Fibroblast of skin of left biceps (primary cell): ENCODE measurements at regions not wholly inside any gene's neighbourhood (a gene's known extent, or its start where the extent isn't known, plus 50 kb on each side); places are given as distances from the start of the nearest gene placed in this dataset.
A peak's percentile ranks its signal among the peaks of the same experiment; 100 is the strongest.
"Not testable (repeated sequence)": the region's sequence is repeated elsewhere in the genome, so short reads cannot be mapped to it uniquely, and the experiment has no call there.

Experiments
- DNase-seq, 2 experiments: peaks; one replicate each; pipeline ENCODE4 v3.0.0-alpha.2; 2013; ENCODE audit warnings: low read depth in 2 of 2

DNA sequence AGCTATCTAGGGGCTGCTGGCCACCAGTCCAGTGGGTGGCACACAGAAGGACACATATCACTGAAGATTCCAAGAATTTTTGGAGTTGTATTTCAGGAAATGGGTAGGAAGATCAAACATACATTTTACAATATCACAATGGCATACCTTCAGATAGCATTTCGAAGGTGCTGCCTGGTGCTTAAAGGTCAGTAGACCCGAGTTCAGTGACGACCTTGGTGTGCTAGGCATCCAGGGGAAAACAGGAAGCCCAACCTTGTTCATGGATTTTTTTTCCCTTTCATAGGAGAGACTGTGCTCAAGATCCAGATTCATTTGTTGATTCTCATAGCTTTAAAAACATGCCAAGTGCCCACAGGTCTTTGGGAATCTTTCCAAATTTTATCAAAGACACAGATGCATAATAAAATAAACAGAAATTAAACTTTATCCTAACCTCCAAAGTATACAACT, 51.0 kb upstream of the RCBTB2 start:
- no peak for DNase-seq

- DNase-seq = no peak
Observed at GRCh38 chr13:48585456-48585840, 52.6 kb upstream of the RCBTB2 start.

- DNase-seq = no peak
Observed at GRCh38 chr13:48586591-48587103, 53.8 kb upstream of the RCBTB2 start.

- no peak for DNase-seq
Observed at GRCh38 chr13:48588120-48588519, 55.2 kb upstream of the RCBTB2 start.

- DNase-seq = no peak
Observed at GRCh38 chr13:48590141-48590901, 57.4 kb upstream of the RCBTB2 start.

DNA sequence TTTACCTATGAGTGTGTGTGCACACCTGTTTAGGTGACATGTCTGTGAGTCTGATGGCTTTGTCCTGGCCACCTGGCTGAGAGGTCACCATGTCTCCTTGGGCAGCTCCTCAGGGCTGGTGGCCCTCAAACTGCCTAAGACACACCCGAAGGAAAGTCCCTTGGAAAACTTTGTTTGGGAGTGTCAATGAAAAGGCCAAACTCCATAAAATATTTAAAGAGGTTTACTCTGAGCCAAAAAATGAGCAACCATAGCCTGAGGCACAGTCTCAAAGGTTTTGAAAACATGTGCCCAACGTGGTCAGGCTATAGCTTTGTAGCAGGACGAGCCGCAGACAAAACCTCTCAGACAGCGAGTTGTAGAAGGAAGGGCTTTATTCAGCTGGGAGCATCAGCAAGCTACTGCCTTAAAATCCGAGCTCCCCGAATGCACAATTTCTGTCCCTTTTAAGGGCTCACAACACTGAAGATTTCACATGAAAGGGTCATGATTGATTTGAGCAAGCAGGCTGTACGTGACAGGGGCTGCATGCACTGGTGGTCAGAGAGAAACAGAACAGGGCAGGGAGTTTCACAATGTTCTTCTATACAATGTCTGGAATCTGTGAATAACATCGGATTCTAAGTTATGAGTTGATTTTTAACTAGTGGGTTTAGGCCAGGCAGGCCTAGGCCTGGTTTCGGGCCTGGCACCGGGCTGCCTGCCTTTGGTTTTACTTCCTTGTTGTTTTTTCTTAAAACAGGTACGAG, 58.4 kb upstream of the RCBTB2 start:
- not testable (repeated sequence) for DNase-seq

- DNase-seq = no peak
Observed at GRCh38 chr13:48591889-48592687, 59.2 kb upstream of the RCBTB2 start.

GRCh38 chr13:48592688-48593049, 59.8 kb upstream of the RCBTB2 start:
- DNase-seq = no peak

GRCh38 chr13:48593536-48593935, 60.2 kb upstream of the CYSLTR2 start:
- no peak for DNase-seq

DNA sequence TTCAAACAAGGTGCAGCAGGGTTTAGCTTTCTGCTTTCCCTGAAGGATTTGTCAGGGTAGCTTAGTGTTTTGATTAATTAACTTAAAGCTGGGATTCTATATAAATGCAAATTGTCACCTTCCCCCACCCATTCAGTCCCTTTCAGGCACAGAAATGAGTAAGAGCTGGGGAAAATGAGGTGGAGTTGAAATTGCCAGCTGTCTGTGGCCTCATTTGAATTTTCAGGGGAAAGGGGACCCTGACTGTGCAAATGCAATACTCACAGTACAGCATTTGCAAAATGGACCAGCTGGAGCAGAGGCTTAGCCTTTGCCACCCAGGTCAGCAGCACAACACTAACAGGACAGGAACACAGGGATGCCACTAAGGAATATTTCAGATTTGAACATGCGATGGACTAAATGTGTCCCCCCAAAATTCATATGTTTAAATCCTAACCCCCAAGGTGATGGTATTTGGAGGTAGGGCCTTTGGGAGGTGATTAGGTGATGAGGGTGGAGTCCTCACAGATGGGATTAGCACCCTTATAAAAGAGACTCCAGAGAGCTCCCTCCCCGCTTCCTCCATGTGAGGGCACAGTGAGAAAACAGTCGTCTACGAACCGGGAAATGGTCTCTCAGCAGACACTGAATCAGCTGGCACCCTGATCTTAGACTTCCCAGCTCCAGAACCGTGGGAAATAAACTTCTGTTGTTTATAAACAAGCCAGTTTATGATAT, 59.5 kb upstream of the CYSLTR2 start:
- DNase-seq = no peak

DNA sequence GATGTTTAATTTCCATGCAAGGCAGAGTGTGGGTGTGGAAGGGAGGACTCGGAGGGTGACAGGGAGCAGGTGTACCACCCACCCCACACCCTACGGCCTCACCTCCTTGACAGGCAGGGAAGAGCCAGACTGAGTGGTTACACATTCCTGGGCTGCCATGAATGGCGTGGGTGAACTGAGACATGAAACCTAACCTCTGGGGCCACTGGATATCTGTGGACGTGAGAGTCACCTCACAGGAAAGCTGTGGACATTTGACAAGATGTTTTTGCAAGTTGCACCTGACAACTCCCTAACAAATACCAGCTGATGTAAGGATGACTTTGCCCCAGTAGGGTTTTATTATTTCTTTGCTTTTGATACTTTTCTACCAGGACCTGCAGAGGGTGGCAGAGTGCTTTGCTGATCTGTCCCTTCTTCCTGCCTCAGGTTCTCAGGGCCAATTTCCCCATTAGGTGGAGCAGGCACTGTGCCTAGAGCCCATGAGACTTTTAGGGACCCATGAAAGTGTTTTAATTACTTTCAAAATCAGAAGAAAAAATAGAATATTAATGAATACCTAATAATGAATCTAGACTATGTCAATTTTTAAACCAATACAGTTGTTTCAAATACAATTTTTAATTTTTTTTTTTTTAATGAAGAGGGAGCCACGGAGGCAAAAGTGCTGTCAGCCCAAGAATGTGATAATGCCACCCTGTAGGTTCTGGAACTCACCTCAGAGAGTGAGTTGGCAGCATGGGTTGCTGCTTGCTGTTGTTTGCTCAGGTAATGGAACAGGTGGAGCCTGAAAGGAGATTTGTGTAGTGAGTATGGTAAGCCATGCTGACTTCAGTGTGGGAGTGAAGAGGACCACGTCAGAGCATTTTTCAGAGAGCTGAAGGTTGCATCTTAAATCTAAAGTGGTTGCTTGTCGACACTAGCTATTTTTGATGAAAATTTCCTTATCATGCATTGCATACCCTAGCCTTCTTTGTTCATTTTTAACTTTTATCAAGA, 58.0 kb upstream of the CYSLTR2 start:
- peak in 1 of 2 experiments; percentile 12 for DNase-seq

GRCh38 chr13:48600374-48601364, 53.1 kb upstream of the CYSLTR2 start:
- peak; percentile 56 to 61 for DNase-seq

DNA sequence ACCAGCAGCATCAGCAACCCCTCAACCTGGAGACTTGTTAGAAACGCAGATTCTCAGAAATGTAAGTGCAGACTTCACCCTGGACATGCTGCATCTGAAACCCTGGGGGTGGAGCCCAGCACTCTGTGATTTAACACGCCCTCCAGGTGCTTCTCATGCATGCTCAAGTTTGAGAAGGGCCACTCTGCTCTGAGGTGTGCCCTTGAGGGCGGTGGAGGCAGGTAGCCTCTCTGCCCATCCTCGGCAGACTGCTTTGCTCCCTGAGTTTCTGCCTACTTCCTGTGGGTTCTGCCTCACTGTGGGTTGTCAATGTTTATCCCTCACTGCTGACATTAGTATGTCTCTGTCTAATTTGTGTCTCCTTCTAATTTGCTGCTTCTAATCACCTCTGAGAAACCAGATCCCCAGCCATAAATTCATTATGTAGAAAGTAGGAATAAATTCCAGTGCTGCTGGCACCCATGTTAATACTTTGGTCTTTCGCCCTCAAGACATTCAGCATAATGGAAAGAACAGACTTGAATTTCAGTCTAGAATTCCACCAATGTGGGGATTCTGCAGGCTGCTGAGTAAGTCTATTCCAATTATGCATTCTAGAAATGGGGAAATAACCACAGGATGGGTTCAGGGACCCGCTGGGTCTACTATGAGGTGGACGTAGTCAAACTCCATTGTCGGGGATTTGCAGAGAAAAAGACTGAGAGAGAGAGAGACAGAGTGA, 51.3 kb upstream of the CYSLTR2 start:
- DNase-seq = no peak

GRCh38 chr13:48603375-48603774, 50.4 kb upstream of the CYSLTR2 start:
- DNase-seq = no peak
